EL (cell line): ENCODE measurements at regions not wholly inside any gene's neighbourhood (a gene's known extent, or its start where the extent isn't known, plus 50 kb on each side); places are given as distances from the start of the nearest gene placed in this dataset.

ENCODE experiments used
- DNase-seq: peaks from one replicate; pipeline ENCODE4 v3.0.0-alpha.2; 2016

DNA sequence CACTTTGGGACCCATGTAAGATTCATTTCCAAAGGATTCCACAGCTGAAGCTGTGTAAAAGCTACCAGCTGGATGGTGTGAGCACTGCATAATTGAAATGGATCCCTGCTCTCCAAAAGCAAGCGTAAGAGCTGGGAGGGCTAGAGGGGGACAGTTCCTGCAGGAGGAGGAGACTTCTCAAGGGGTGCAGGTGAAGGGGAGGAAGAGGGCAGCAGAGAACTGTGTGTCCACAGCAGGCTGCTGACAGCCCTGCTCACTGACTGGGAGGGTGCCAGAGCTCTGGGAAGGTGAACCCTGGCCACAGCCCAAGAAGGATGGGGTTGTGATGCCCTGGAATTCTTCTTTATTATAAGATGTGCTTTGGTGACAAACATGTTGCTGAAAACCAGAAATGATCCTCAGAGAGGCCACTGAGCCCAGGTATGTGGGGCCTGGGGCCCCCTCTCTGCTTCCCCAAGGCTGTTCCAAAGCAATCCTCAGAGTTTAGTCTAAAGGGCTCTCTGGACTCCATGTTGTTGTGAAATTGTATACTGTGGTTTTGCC is 112.8 kb upstream of the SLC25A48 start:
- no peak for DNase-seq

DNA sequence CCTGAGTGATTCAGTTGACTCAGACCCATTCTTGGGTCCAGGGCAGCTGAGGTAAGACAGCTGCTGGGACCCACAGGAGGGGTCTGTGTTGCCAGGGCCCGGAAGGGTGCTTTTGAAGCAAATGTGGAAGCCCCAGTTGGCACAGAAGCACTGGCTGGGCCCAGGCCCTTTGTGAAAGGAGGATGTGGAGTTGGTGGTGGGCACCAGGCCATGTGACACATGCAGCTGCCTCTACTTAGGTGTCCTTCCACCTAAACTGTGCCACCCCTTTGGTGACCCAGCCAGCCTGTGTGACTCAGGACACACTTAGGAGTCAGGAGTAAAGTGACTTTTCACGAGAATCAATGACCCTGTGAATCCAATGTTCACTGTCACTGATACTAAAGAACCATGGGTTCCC is 114.3 kb upstream of the SLC25A48 start:
- DNase-seq: no peak

DNA sequence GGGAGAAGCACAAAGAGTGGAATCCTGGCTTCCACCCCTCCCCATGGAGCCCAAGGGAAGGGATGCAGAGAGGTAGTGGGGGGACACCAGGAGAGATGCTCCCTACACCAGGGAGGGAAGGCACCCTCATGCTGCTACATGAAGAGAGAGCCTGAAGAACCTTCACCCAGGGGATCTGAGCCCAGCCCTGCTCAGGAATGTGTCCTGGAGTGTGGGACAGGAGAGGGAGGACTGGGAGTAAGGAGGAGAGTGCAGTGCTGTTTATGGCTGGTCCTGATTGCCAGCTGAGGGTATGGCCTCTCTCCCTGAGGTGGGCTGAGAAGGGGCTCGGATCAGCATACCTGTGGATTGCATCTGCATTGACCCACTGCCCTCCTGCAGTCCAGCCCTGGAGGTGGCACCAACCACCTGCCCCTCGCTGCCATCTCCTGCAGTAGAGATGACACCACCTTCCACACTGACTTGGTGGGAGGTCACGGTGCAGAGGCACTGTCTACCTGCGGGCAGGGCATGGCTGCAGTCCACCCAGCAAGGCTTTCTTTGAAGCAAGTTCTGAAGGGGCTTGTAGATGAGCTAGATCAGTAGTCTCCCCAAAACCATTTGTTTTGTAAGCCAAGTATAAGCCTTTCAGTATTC is 114.9 kb upstream of the SLC25A48 start:
- DNase-seq: no peak

DNA sequence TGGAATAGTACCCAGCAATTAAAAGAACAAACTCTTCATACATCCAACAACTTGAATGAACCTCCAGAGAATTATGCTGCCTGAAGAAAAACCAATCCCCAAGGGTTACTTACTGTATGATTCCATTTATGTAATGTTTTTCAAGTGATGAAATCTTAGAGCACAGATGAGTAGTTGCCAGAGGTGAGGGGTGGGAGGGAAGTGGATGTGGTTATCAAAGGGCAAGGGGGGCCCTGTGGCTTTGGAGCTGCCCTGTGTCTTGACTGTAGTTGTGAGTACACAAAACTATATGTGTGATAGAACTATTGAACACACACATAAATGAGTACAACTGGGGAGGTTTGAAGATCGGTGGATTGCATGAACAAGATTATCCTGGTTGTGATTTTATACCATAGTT is 115.8 kb upstream of the SLC25A48 start:
- DNase-seq: no peak

DNA sequence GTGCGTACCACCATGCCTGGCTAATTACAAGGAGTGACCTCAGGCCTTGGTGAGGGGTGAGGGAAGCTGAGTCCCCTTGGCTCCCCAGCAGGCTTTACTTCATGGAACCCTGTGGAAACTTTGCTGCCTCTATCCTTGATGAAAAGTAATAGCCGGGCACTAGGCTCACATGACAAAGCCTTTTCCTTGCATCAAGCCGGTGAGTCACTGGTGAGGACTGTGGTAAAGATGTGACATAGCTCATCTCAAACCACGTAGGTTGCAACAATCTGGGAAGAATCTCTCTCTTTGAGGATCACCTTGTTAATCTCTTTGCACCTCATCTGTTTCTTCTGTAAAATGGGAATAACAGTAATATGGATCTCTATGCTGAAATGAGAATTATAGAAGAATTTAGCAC is 116.3 kb upstream of the SLC25A48 start:
- DNase-seq: peak; percentile 52

DNA sequence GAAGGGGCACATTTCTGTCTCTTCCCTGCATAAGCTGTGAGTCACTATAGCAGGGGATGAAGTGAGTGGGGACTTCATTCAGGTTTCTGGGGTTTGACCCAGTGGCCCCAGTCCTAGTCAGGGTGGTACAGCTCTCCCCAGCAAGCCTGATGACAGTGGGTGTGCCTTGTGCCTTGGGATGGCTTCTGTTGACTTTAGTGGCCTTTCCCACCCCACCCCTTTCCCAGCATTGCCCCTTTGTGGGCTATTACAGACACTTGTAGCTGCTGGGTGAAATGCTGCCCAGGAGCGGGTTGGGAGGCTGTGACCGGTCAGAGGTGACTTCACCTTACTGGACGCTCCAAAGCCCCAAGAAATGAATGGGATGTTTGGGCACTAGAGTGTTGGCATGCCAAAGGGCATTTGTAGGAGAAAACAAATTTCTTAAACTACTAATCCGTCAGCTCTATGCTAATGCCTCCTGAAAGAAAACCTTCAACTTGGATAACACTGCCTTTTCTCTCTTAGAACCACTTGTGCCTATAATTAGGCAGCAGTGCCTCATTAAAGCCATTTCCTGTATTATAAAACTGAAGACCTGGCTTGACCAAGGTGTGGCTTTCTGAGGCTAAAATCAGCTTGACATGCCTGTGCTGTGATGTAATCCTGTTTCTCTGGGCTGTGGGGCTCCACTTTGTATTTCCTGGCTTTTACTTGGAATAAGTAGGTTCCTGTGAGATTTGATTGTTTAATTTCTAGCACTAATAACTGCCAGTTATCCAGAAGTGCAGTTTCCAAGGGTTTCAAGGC is 119.0 kb upstream of the SLC25A48 start:
- no peak for DNase-seq

DNA sequence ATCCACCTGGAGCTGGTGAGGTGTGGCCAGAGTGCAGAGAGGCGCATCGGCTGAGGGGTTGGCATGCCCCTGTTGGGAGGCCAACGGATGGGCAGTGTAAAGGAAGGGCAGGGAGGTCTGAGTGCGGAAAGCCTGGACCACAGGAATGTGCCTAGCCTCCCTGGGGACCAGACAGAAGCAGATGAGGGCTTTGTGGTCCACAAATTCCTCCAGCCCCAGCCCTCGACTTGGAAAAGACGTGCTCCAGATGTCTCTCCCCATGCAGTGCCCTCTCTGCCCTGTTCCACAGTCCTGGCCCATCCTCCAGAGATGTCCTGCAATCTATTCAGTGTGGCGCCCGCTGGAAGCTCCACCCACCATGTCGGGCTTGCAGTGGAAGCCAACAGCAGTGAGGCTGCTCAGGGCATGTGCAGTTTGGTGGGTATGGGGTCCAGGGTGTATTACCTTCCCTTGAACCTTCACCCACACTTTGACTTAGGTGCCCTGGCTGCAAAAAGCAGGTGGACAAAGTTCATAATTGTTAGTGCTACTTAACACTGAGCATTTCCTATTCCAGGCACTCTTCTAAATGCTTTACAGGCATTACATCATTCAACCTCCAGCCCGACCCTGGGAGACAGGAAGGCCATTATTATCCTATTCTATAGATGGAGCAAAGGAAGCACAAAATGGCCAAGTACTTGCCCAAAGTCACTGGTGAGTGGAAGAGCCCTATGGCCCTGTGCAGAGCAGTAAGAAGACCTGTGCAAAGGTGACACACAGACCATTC is 120.2 kb upstream of the SLC25A48 start:
- DNase-seq: peak; percentile 41

DNA sequence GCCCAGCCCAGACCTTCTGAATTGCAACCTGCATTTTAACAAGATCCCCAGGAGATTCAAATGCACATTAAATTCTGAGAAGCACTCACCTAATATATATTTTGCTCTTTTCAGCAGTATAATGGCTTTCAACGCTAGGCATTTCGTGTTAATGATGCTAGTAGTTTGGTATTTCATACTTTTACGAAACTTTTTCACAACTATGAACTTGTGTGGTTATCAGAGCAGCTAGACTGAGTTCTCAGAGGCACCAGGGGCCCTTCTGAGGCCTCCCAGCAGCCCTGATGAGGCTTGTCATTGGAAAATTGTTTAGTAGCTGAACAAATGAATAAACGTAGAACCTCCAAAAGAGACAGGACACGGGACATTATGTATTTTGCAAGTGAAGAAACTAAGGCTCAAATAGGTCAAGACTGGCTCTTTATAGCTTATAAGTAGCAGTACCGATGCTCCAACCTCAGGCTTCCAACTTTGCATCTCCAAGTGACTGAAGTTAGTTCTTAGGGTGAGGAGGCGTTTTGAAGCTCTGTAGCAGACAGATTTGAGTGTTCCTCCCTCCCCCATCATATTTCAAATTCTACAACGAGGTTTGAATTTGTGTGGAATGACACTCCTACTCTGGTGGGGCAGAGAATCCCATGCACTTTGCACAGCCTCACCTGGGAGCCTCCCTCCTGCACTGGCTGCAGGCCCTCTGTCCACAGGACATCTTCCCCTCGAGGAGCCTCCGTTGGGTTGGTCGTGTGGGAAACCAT is 121.1 kb upstream of the SLC25A48 start:
- no peak for DNase-seq

DNA sequence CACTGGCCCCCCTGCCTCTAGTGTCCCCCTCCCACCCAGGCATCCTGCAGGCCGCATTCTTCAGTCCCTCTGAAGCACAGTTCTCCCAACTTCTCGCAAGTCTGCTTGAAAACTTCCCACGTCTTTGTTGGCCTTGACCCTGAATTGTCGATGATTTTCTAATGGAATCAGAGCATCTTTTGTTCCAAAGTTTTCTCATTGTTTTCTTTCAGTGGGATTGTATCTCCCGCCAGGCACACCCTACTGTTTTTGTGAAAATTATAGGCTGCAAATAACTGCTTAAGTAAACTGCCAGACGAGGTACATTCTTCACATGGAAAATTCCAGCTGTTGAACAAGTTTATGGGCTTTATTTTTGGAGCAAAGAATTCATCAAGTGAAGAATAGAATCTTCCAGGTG is 122.6 kb upstream of the SLC25A48 start:
- DNase-seq: no peak

DNA sequence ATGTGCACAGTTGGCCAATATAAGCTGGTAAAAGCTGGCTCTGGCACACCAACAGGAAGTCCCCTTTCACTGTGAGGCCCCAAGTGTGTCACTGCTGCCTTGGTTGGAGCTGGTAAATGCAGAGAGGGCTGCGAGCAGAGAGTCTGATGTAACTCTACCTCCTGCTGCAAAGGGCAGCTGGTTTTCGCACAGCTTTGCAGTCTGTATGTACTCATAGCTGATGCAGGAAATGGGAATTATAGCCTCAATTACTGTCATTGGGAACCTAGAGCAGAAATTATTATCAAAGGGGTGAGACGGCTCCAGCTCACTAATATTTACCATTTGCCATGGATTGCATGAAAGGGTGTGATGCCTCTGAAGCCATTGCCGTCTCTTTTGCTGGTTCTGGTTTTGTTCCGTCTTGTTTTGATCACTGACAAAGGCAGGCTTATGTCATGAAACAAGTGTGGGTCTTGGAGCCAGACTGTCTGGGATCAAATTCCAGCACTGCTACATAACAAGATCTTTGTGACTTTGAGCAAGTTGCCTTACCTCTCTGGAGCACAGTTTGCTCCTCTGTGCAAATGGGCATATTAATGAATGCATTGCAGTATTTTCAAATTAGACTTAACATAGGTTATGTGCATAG is 124.3 kb upstream of the SLC25A48 start:
- DNase-seq: no peak

DNA sequence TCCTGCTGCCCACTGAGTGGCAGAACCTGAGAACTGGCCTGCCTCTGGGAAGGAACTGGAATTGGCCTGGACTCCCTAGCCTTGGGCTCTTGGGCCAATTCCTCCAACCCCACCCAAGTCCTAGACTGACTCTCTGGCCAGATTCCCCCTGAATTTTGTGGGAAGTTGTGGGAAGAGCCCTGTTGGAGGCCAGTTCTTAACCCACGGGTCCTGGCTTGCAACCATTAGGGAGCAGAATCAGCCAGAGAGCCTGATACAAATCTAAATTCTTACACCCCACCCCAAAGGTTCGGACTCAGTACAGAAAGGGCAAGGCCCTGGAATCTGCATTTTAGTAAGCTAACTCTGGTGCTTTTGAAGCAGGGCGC is 125.3 kb upstream of the SLC25A48 start:
- no peak for DNase-seq

DNA sequence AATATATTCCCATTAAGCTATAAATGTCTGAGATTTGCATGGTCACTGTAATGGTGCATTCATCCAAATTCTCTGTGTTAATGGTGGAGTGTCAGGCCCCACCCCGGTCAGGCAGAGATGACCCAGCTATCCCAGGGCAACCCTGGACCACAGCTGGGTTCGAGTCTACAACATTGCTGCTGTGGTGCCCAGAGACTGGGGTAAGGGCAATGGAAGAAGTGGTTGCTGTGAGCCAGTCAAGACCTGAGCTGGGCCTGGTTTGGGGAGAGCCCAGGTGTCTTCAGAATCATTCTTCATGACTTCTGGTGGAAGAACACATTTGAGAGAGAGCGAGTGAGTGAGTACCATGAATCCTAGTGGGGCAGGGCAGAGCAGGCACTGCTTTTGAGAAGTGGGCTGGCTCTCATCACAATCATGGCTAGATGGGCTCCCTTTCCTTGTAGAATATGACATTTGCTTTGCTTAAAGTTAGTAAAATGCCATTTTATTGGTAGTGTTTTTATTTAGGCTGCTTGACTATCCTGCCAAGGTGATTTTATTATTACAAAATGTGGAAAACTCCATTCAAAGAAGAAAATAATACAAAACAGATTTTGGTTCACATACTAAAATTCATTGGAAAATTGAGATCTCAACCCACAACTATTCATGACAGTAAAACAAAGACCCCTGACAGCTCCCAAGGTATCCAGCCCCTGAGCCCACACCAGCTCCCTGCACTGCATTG is 125.8 kb upstream of the SLC25A48 start:
- no peak for DNase-seq

DNA sequence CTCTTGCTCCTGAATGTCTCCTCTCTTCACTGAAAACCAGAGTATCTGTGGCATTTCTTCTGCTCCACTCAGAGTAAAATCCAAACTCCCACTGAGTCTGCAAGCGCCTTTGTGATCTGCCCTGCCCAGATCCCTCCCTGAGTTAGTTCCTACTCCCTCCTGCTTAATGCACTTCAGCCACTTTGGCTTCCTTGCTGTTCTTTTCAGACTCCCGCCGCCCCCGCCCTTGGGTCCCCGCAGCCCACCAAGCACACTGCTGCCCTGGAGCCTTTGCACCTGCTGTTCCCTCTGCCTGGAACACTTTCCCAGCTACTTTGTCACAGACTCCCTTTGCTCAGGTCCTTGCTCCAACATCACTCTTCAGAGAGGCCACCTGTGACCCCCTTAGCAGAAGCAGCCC is 127.2 kb upstream of the SLC25A48 start:
- DNase-seq: no peak

DNA sequence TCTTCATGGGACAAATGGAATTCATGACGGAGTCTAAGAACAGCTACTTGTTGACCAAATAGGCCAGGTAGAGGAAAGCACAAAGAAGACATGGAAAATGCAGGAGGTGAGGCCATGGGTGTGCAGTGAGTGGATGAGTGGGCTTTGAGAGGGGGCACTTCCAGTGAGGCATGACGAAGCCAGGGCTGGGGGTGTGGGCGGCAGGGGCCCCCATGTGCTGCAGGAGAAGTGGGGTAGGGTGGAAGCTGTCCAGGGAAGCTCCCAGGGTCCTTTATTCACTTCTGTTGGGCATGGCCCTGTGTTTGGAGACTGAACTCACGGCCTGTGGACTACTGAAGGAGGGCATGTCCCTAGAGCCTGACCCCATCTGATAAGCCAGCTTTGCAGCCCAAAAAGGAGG is 127.6 kb upstream of the SLC25A48 start:
- DNase-seq: no peak

DNA sequence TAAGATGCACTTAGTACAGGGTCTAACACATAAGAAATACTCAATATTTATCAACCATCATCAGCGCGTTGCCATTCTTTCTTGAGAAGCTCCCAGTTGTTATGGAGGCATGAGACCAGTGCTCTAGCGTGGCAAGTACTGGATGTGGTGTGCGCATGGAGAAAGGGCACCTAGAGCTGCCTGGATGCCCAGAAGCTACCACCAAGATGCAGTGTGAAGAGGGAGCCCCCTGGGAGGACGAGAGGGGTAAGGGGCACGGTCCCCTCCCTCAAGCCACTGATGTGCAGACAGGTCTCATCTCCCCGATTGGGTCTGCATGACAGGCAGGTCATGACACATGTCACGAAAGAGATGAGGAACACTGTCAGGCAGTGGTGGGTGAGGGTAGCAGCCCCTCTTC is 127.7 kb upstream of the CXCL14 start:
- DNase-seq: no peak

DNA sequence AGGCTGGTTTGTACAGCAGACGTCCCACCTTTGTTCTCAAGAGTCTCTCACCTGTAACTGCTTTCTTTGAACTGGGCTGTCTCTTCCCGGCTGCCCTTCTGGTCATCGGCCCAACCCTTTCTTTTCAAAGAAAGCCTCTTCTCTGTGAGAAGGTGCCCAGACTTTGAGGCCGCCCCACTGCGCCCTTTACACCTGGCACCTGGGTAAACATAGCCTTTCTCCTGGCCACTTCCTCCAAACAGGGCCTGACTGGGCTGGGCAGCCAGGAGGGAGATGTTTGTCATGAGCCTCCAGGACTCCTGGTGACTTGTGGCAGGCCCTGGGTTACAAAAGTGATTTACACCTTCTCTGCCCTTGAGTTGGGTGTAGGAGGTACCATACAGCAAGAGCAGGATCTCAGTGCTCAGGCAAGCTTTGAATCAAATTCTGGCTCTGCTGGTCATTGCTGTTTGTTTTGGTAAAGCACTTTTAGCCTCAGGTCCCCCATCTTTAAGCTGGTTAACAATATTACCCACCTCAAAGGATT is 127.2 kb upstream of the CXCL14 start:
- no peak for DNase-seq

DNA sequence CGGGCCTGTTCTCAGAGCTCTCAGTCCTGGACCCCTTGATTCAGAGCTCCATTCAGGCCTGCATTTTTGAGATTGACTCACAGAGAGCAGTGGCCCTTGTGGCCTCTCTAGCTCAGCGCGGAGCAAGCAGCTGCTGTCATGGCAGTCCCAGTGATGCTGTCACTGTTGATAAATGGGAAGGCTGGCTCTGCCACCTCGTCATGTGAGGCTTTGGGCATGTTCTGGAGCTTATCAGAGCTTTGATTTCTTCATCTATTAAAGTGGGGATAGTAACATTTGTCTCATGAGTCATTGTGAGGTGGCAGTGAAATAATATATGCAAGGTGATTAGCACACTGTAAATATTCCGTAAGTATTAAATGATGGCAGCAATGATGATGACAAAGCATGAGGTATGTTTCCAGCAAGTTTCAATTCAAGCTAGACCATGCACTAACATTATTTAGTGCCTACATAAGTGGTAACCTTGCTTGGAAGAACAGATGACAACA is 126.4 kb upstream of the CXCL14 start:
- no peak for DNase-seq

DNA sequence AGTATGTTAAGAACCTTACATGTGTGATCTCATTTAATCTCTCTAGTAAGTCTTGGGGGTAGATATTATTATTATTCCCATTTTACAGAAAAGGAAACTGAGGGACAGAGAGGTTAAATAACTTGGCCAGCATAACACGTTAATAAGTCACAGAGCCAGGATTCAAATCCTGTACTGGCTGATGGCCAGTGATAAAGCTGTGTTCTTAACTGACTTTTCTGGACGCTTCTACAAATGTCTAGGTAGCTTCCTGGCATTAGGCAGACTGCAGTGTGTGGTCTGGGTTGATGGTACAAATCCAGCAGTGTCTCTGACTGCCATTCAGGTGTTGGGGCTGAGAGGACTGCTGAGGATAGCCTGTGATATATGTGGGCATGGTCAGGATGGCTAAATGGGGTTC is 125.8 kb upstream of the CXCL14 start:
- no peak for DNase-seq

DNA sequence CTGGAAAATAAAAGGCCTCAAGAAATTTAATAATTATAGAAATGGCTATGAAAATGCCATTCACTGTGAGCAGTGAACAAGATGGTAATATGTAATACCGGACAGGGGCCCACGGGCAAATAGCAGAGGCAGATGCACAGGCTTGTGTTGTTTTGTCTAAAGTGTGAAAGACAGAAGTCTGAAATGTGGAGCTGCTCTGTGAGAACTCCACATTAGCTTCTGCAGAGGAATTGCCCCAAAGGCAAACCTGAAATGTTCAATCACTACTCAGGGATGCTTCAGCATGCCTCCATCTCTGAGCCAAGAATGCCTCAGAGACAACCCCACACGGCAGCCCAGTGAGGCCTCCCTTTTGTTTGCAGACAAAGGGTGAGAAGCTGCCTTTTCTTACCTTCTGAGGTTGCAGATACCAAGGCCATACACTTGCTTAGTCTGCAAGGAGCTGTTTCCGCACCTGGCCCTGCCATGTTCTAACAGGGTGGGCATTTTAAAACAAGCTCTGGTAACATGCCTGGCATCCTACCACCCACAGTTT is 124.3 kb upstream of the CXCL14 start:
- no peak for DNase-seq

DNA sequence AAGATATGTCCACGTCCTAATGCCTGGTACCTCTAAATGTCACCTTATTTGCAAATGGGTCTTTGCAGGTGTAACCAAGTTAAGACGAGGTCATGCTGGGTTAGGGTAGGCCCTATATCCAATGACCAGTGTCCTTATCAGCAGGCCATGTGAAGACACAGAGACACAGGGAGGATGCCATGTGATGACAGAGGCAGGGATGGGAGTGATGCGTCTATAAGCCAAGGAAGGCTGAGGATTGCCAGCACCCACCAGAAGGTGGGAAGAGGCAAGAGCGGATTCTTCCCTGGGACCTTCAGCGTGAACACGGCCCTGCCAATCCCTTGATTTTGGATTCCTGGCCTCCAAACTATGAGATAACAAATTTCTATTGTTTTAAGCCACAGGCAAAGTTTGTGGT is 123.4 kb upstream of the CXCL14 start:
- no peak for DNase-seq

DNA sequence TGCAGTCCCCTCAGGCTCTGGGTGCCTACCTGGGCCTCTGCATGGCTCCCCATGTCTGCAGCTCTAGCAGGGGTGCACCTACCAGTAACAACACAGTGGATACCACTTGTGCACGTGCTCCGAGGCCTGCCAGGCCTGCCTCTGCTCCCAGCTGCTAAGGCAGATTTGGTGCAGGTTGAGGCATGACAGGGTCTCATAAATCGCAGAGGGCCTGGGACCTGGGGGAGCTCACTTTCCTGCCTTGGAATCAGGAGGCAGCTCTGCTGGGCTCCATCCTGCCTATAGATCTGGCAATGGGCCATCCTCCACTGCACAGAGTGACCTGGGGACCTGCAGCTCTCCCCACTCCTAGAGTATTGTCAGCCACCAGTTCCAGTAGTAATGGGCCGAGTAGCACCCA is 121.9 kb upstream of the CXCL14 start:
- no peak for DNase-seq
